Neural cell (in vitro differentiated cells): ENCODE measurements at regions not wholly inside any gene's neighbourhood (a gene's known extent, or its start where the extent isn't known, plus 50 kb on each side); places are given as distances from the start of the nearest gene placed in this dataset.

ENCODE experiments used
- H2AFZ ChIP-seq: fragments of 200-600, 300-800 bp; sonication (generic), shearing (Covaris generic); 2 replicates; pipeline ENCODE4 v1.6.0; 2014; ENCODE audit warnings: low read depth, mild to moderate bottlenecking, antibody characterized with exemption, low read length, moderate library complexity
- H3F3A ChIP-seq: fragments of 200-600 bp; shearing (Covaris generic); 2 replicates; pipeline ENCODE4 v1.6.1; 2016; ENCODE audit warnings: mild to moderate bottlenecking, moderate library complexity, mixed read lengths, antibody characterized with exemption, low read length; ENCODE audit not compliant: insufficient read depth, poor library complexity, severe bottlenecking
- H3K27ac ChIP-seq: fragments of 200-600, 300-800 bp; sonication (generic), shearing (Covaris generic); 2 replicates; pipeline ENCODE4 v1.5.1; 2014; ENCODE audit warnings: mild to moderate bottlenecking, low read length, moderate library complexity
- H3K27me3 ChIP-seq: fragments of 300-800, 200-600 bp; sonication (generic), shearing (Covaris generic); 2 replicates; pipeline ENCODE4 v1.6.0; 2014; ENCODE audit warnings: mild to moderate bottlenecking, low read depth, low read length, moderate library complexity; ENCODE audit not compliant: insufficient read depth
- H3K36me3 ChIP-seq: fragments of 300-800, 200-600 bp; sonication (generic), shearing (Covaris generic); 2 replicates; pipeline ENCODE4 v1.5.1; 2014; ENCODE audit warnings: mild to moderate bottlenecking, antibody characterized with exemption, low read length, moderate library complexity; ENCODE audit not compliant: insufficient read depth
- H3K4me2 ChIP-seq: fragments of 300-800, 200-600 bp; sonication (generic), shearing (Covaris generic); 2 replicates; pipeline ENCODE4 v1.6.0; 2014; ENCODE audit warnings: mild to moderate bottlenecking, low read length
- H3K4me3 ChIP-seq: fragments of 300-800, 200-600 bp; sonication (generic), shearing (Covaris generic); 2 replicates; pipeline ENCODE4 v1.5.1; 2014; ENCODE audit warnings: mild to moderate bottlenecking, low read length, moderate library complexity
- H3K79me2 ChIP-seq: fragments of 200-600 bp; shearing (Covaris generic); replicated peaks from 2 replicates; pipeline ENCODE4 v1.6.0; 2014; ENCODE audit warnings: mild to moderate bottlenecking, low read length, moderate library complexity; ENCODE audit not compliant: insufficient read depth
- H3K9ac ChIP-seq: fragments of 300-800, 200-600 bp; sonication (generic), shearing (Covaris generic); 2 replicates; pipeline ENCODE4 v1.6.1; 2016; ENCODE audit warnings: mild to moderate bottlenecking, low read length, mixed read lengths
- H3K9me2 ChIP-seq: fragments of 200-600 bp; shearing (Covaris generic); 2 replicates; pipeline ENCODE4 v1.6.1; 2016; ENCODE audit warnings: mild to moderate bottlenecking, low read length, mixed read lengths; ENCODE audit not compliant: insufficient read depth
- H3K9me3 ChIP-seq: fragments of 200-600, 300-800 bp; sonication (generic), shearing (Covaris generic); 2 replicates; pipeline ENCODE4 v1.6.1; 2016; ENCODE audit warnings: mild to moderate bottlenecking, mixed run types, low read length, moderate library complexity, mixed read lengths
- H4K20me1 ChIP-seq: fragments of 200-600 bp; shearing (Covaris generic); 2 replicates; pipeline ENCODE4 v1.6.1; 2016; ENCODE audit warnings: mild to moderate bottlenecking, mixed run types; ENCODE audit not compliant: insufficient read depth
- CTCF ChIP-seq: fragments of 450-650 bp; IDR thresholded peaks from 2 replicates; pipeline ENCODE4 v1.5.1; 2014; ENCODE audit warnings: antibody characterized with exemption, mild to moderate bottlenecking, moderate library complexity; ENCODE audit not compliant: poor library complexity, severe bottlenecking
- EP300 ChIP-seq: fragments of 450-650 bp; conservative IDR thresholded peaks from 2 replicates; pipeline ENCODE4 v1.6.1; 2014; ENCODE audit warnings: antibody characterized with exemption, mild to moderate bottlenecking, moderate library complexity; ENCODE audit not compliant: poor library complexity, severe bottlenecking
- EZH2 ChIP-seq: fragments of 200-600, 300-800 bp; shearing (Covaris generic), sonication (generic); IDR thresholded peaks from 2 replicates; pipeline ENCODE4 v1.6.1; 2014; ENCODE audit warnings: antibody characterized with exemption, low read length, borderline replicate concordance, mild to moderate bottlenecking; ENCODE audit not compliant: insufficient read depth, poor library complexity, severe bottlenecking
- MXI1 ChIP-seq: fragments of 450-650 bp; conservative IDR thresholded peaks from 2 replicates; pipeline ENCODE4 v1.6.1; 2014; ENCODE audit warnings: antibody characterized with exemption, mild to moderate bottlenecking; ENCODE audit not compliant: poor library complexity, severe bottlenecking
- POLR2AphosphoS5 ChIP-seq: IDR thresholded peaks from 2 replicates; pipeline ENCODE4 v1.6.1; 2012
- RAD21 ChIP-seq: fragments of 450-650 bp; conservative IDR thresholded peaks from 2 replicates; pipeline ENCODE4 v1.6.1; 2014; ENCODE audit warnings: antibody characterized with exemption, mild to moderate bottlenecking, moderate library complexity
- REST ChIP-seq: IDR thresholded peaks from 2 replicates; pipeline ENCODE4 v1.6.1; 2012; ENCODE audit warnings: borderline replicate concordance
- SMC3 ChIP-seq: fragments of 450-650 bp; conservative IDR thresholded peaks from 2 replicates; pipeline ENCODE4 v1.6.1; 2014; ENCODE audit warnings: antibody characterized with exemption, mild to moderate bottlenecking, moderate library complexity; ENCODE audit not compliant: poor library complexity
- TAF1 ChIP-seq: IDR thresholded peaks from 2 replicates; pipeline ENCODE4 v1.6.1; 2012; ENCODE audit warnings: low read depth

- H3K9ac ChIP-seq, result no peak overlapping the region
- no peak overlapping the region for H2AFZ ChIP-seq
- H4K20me1 ChIP-seq, result no peaks in the 10 kb centered on the region
- no peaks in the 10 kb centered on the region for H3K9me3 ChIP-seq
- H3K27ac ChIP-seq, result no peak overlapping the region
- no peak for TF ChIP-seq CTCF
- no peak for TF ChIP-seq RAD21
- no peak for TF ChIP-seq POLR2AphosphoS5
- TF ChIP-seq TAF1, result no peak
- no peak for TF ChIP-seq SMC3
- TF ChIP-seq EP300, result no peak
- no peak for TF ChIP-seq MXI1
- TF ChIP-seq EZH2, result no peak
- no peak for TF ChIP-seq REST
- H3K36me3 ChIP-seq, result no peaks in the 10 kb centered on the region
- H3K27me3 ChIP-seq, result no peaks in the 10 kb centered on the region
- no peak overlapping the region for H3K4me2 ChIP-seq
- no peaks in the 10 kb centered on the region for H3K9me2 ChIP-seq
- H3F3A ChIP-seq, result no peaks in the 10 kb centered on the region
- no peaks in the 10 kb centered on the region for H3K79me2 ChIP-seq
- no peak overlapping the region for H3K4me3 ChIP-seq
These were observed 81.7 kb downstream of the IRX5 start for GRCh38 chr16:55012362-55012761.

GRCh38 chr16:55012793-55013192 lies 82.1 kb downstream of the IRX5 start:
- no peaks in the 10 kb centered on the region for H4K20me1 ChIP-seq
- H3K4me3 ChIP-seq, result no peak overlapping the region
- no peaks in the 10 kb centered on the region for H3K79me2 ChIP-seq
- H2AFZ ChIP-seq, result no peak overlapping the region
- H3K27ac ChIP-seq, result no peak overlapping the region
- no peak overlapping the region for H3K4me2 ChIP-seq
- no peak overlapping the region for H3K9ac ChIP-seq
- no peaks in the 10 kb centered on the region for H3F3A ChIP-seq
- no peaks in the 10 kb centered on the region for H3K9me3 ChIP-seq
- TF ChIP-seq REST, result no peak
- TF ChIP-seq CTCF, result no peak
- no peak for TF ChIP-seq POLR2AphosphoS5
- TF ChIP-seq EZH2, result no peak
- no peak for TF ChIP-seq MXI1
- TF ChIP-seq EP300, result no peak
- no peak for TF ChIP-seq RAD21
- no peaks in the 10 kb centered on the region for H3K9me2 ChIP-seq
- H3K36me3 ChIP-seq, result no peaks in the 10 kb centered on the region
- no peaks in the 10 kb centered on the region for H3K27me3 ChIP-seq
